GM23338 (cell line): ENCODE measurements at regions not wholly inside any gene's neighbourhood (a gene's known extent, or its start where the extent isn't known, plus 50 kb on each side); places are given as distances from the start of the nearest gene placed in this dataset.

Experiments used
- ATAC-seq: fragments of 200-7000 bp; cut with Tn5 transposase; 3 replicates; pipeline ENCODE4 v1.9.1; 2020
- DNase-seq: peaks from one replicate; pipeline ENCODE4 v3.0.0-alpha.2; 2015; ENCODE audit warnings: low spot score
- H2AFZ ChIP-seq: fragments of 200-600 bp; sonication (generic); 2 replicates; pipeline ENCODE4 v1.8.0; 2016; ENCODE audit warnings: antibody characterized with exemption, mild to moderate bottlenecking, moderate library complexity
- H3F3A ChIP-seq: fragments of 200-600 bp; sonication (generic); replicated peaks from 2 replicates; pipeline ENCODE4 v1.8.0; 2017; ENCODE audit warnings: antibody characterized with exemption, mixed run types, low read depth
- H3K27ac ChIP-seq: fragments of 200-600 bp; sonication (generic); 2 replicates; pipeline ENCODE4 v1.6.1; 2016; ENCODE audit warnings: low read depth
- H3K27me3 ChIP-seq: fragments of 200-600 bp; sonication (generic); 2 replicates; pipeline ENCODE4 v1.8.0; 2016; ENCODE audit warnings: mild to moderate bottlenecking, mixed run types, moderate library complexity; ENCODE audit not compliant: insufficient read depth
- H3K36me3 ChIP-seq: fragments of 200-600 bp; sonication (generic); 2 replicates; pipeline ENCODE4 v1.8.0; 2016; ENCODE audit warnings: mild to moderate bottlenecking; ENCODE audit not compliant: insufficient read depth
- H3K4me1 ChIP-seq: fragments of 200-600 bp; sonication (generic); 2 replicates; pipeline ENCODE4 v1.8.0; 2016; ENCODE audit warnings: mild to moderate bottlenecking, moderate library complexity; ENCODE audit not compliant: insufficient read depth
- H3K4me2 ChIP-seq: fragments of 200-600 bp; sonication (generic); 2 replicates; pipeline ENCODE4 v1.7.1; 2017; ENCODE audit warnings: mixed run types
- H3K4me3 ChIP-seq: fragments of 200-600 bp; sonication (generic); 2 replicates; pipeline ENCODE4 v1.6.1; 2016; ENCODE audit warnings: mixed run types
- H3K79me2 ChIP-seq: fragments of 200-600 bp; sonication (generic); replicated peaks from 2 replicates; pipeline ENCODE4 v1.8.0; 2017; ENCODE audit warnings: mild to moderate bottlenecking; ENCODE audit not compliant: insufficient read depth
- H3K9me2 ChIP-seq: fragments of 200-600 bp; sonication (generic); 2 replicates; pipeline ENCODE4 v1.8.0; 2017; ENCODE audit not compliant: insufficient read depth
- H4K20me1 ChIP-seq: fragments of 200-600 bp; sonication (generic); replicated peaks from 2 replicates; pipeline ENCODE4 v1.8.0; 2017; ENCODE audit warnings: mild to moderate bottlenecking; ENCODE audit not compliant: insufficient read depth
- H3K27ac Mint-ChIP-seq: 2 replicates; pipeline ENCODE4 v1.8.0; 2020; ENCODE audit warnings: inconsistent platforms, mild to moderate bottlenecking, moderate library complexity, mixed read lengths
- H3K27me3 Mint-ChIP-seq: 3 replicates; pipeline ENCODE4 v1.8.0; 2022; ENCODE audit warnings: low read depth, mild to moderate bottlenecking, moderate library complexity, mixed read lengths, inconsistent platforms; ENCODE audit not compliant: insufficient read depth, poor library complexity
- H3K36me3 Mint-ChIP-seq: 3 replicates; pipeline ENCODE4 v1.8.0; 2021; ENCODE audit warnings: low read depth, mild to moderate bottlenecking, inconsistent platforms, moderate library complexity, mixed read lengths
- H3K4me1 Mint-ChIP-seq: 3 replicates; pipeline ENCODE4 v1.8.0; 2020; ENCODE audit warnings: mild to moderate bottlenecking, inconsistent platforms, mixed read lengths
- H3K4me3 Mint-ChIP-seq: 3 replicates; pipeline ENCODE4 v1.8.0; 2021; ENCODE audit warnings: moderate library complexity, mild to moderate bottlenecking, inconsistent platforms, mixed read lengths
- H3K9me3 Mint-ChIP-seq: 3 replicates; pipeline ENCODE4 v1.8.0; 2020; ENCODE audit warnings: moderate library complexity, mild to moderate bottlenecking, inconsistent platforms, mixed read lengths
- CREB1 ChIP-seq: fragments of 250-450 bp; sonication (Bioruptor Pico); IDR thresholded peaks from 2 replicates; pipeline ENCODE4 v1.5.0; 2020; ENCODE audit warnings: low read depth, mild to moderate bottlenecking, moderate library complexity
- CTCF ChIP-seq, 2 experiments: fragments of 200-600 bp in 1 of 2; sonication (generic) in 1 of 2; conservative IDR thresholded peaks; 2 replicates each; pipeline versions ENCODE4 v1.5.1 to v1.6.1; 2016 to 2017; ENCODE audit warnings: antibody characterized with exemption in 2 of 2, low read depth in 2 of 2, mild to moderate bottlenecking in 2 of 2, moderate library complexity in 1 of 2
- ETS1 ChIP-seq: IDR thresholded peaks from 2 replicates; pipeline ENCODE4 v1.6.1; 2016; ENCODE audit warnings: antibody characterized with exemption
- EZH2phosphoT487 ChIP-seq: fragments of 200-600 bp; sonication (generic); IDR thresholded peaks from one replicate; pipeline ENCODE4 v1.8.1; 2018; ENCODE audit warnings: antibody characterized with exemption; ENCODE audit not compliant: unreplicated experiment
- JUNB ChIP-seq: IDR thresholded peaks from one replicate; pipeline ENCODE4 v1.6.1; 2016; ENCODE audit warnings: antibody characterized with exemption; ENCODE audit not compliant: unreplicated experiment
- POLR2AphosphoS5 ChIP-seq: IDR thresholded peaks from 2 replicates; pipeline ENCODE4 v1.6.1; 2016; ENCODE audit warnings: antibody characterized with exemption, low read depth
- REST ChIP-seq: IDR thresholded peaks from one replicate; pipeline ENCODE4 v1.6.1; 2018; ENCODE audit warnings: antibody characterized with exemption; ENCODE audit not compliant: unreplicated experiment
- STAT1 ChIP-seq: IDR thresholded peaks from one replicate; pipeline ENCODE4 v1.6.1; 2016; ENCODE audit warnings: antibody characterized with exemption; ENCODE audit not compliant: unreplicated experiment
- ZNF114 ChIP-seq: fragments of 250-450 bp; sonication (Bioruptor Pico); IDR thresholded peaks from 2 replicates; pipeline ENCODE4 v1.5.0; 2020; ENCODE audit warnings: mild to moderate bottlenecking, moderate library complexity

GRCh38 chr3:103966749-103967148 is 1400.0 kb upstream of the ALCAM start (continued):
- TF ChIP-seq REST (no peak), EZH2phosphoT487 (no peak), POLR2AphosphoS5 (no peak), CTCF (conservative IDR thresholded peaks at IDR 0.05; ENCODE audit: low read depth in 2 of 2) (no peak), JUNB (no peak), ETS1 (no peak), ZNF114 (CRISPR knock-in tag) (no peak)

GRCh38 chr3:103968131-103968530 is 1398.6 kb upstream of the ALCAM start:
- Histone ChIP-seq H4K20me1 (no peaks in the 10 kb centered on the region), H3F3A (no peaks in the 10 kb centered on the region), H3K4me1 (no peaks in the 10 kb centered on the region), H3K27ac (no peak overlapping the region), H3K36me3 (no peaks in the 10 kb centered on the region), H3K9me2 (no peaks in the 10 kb centered on the region), H3K4me3 (no peak overlapping the region), H3K27me3 (no peaks in the 10 kb centered on the region), H3K4me2 (no peak overlapping the region), H3K79me2 (no peaks in the 10 kb centered on the region), H2AFZ (no peak overlapping the region)
- Mint-ChIP-seq H3K4me3 (no peak overlapping the region), H3K27me3 (peaks cover 3% of the 10 kb centered on the region), H3K9me3 (peaks cover 3% of the 10 kb centered on the region; the same call in 1 of the 3 replicates), H3K36me3 (peaks cover 3% of the 10 kb centered on the region; the same call in 1 of the 3 replicates), H3K4me1 (peaks cover 5% of the 10 kb centered on the region; the same call in 1 of the 3 replicates), H3K27ac (no peak overlapping the region)
- DNase-seq = no peak
- ATAC-seq = no peak
- TF ChIP-seq STAT1 (no peak), EZH2phosphoT487 (no peak), CREB1 (no peak)
